NCI-H446 (cell line): ENCODE measurements at regions not wholly inside any gene's neighbourhood (a gene's known extent, or its start where the extent isn't known, plus 50 kb on each side); places are given as distances from the start of the nearest gene placed in this dataset.
"Not testable (repeated sequence)": the region's sequence is repeated elsewhere in the genome, so short reads cannot be mapped to it uniquely, and the experiment has no call there.

Source experiments
- DNase-seq, 2 experiments: peaks; one replicate each; lab custom pipeline; 2025; lab: John Stamatoyannopoulos, UW

DNA sequence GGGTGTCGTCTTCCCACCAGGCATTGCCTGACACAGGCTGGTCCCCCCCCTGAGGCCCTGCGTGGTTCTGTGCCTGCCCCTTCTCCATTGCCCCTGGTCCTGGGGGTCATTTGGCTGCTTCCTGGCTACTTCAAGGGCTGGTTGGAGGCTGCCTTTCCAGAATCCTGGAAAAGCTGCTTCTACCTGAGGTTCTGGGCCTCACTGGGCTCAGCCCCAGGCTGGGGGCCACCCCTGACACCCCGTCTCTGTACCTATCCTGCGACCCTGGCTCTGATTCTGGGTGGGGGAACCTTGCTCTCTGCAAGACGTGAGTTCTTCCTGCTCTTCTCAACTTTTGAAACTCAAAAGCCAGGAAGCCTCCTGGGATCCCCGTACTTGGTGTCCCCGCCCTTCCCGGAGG is 149.3 kb upstream of the PTPN1 start:
- no peak for DNase-seq

GRCh38 chr20:50362177-50362576 is 148.0 kb upstream of the PTPN1 start:
- DNase-seq = not testable (repeated sequence)

DNA sequence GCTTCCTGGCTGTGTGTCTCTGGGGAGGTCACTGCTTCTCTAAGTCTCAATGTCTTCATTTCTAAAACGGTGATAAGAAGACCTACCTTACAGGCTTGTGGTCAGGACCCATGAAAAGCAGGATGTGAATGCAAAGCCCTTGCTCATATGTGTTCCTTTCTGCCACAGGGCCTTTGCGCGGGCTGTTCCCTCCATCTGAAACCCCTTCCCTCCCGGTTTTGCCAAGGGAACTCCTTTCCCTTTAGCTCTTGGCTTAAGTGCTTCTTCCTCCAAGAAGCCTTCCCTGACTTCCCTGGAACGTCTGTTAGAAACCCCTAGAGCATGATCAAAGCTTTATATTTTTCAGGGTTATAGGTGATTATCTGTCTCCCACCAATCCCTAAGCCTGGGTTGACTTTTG is 147.2 kb upstream of the PTPN1 start:
- no peak for DNase-seq

GRCh38 chr20:50363479-50363878 is 146.7 kb upstream of the PTPN1 start:
- no peak for DNase-seq

- DNase-seq = no peak
Measured at GRCh38 chr20:50364542-50364941, 145.6 kb upstream of the PTPN1 start.

DNA sequence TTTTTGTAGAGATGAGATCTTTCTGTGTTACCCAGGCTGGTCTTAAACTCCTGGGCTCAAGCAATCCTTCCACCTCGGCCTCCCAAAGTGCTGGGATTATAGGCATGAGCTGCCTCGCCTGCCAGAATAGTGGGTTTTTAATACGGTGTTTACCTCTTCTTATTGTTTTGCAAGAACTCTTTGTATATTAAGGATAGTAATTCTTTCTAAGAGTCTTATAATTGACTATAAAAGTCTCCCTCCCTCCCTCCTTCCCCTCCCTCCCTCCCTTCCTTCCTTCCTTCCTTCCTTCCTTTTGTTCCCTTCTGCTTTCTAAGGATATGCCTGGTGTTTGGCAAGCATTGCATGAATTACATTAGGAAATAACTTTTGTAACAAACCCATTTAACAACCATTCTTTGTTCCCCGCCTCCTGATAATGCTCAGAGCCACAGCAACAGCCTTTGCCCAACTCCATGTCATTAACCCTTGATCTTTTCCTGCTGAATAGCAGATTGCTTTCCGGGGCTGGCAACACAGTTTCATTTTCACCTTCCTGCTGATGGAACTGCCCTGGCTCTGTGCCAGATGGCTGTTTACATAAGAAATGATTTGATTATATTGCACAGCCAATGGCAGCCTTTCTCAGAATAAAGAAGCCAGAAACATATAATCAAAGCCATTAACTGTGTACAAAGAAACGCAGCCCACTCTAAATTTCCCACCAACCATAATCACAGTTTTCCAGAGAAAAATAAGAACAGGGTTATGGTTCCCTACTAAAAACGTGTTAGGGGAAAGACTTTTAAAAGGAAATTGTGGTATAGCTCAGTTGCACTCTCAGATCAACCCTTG is 143.7 kb upstream of the PTPN1 start:
- peak; percentile 70 to 77 for DNase-seq

GRCh38 chr20:50367104-50367674 is 143.0 kb upstream of the PTPN1 start:
- DNase-seq = no peak

- no peak for DNase-seq
Measured at GRCh38 chr20:50367739-50368375, 142.3 kb upstream of the PTPN1 start.

GRCh38 chr20:50368386-50368785 is 141.8 kb upstream of the PTPN1 start:
- no peak for DNase-seq

GRCh38 chr20:50368813-50369224 is 141.4 kb upstream of the PTPN1 start:
- no peak for DNase-seq

DNA sequence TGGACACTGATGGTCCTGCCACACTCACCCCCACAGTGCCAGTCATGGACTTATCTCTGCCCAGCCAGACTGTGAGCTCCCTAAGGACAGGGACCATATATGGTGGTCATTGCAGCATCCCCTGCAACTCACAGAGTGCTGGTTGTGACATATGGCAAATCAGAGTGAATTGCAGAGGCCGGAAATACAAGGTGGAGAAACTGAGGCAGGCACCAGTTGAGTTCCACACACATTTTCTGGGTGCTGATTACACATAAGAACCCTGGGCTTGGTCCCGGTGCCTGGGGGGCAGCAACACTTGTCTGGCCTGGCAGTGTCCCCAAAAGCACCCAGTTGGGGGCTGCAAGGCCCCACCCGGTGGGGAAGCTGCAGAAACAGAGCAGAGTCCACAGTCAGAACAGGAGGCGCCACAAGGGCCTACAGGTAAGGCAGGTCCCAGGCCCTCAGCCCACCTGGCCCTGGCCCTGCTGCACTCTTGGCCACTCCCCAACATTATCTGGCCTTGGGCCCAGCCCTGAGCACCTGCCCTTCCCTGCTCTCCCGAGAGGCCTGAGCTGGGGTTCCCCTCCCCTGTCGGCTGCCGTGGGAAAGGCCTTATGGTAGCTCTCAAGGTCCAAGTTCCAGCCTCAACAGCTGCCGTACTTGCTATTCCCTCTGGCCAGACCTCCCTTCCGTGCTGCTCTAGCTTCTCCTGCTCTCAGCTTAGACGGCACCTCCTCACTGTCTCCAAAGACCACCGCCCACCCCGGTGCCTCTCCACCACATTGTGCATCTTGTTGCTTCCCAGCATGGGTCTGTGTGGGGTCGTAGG is 140.8 kb upstream of the PTPN1 start:
- peak in 1 of 2 experiments; percentile 23 for DNase-seq

GRCh38 chr20:50370036-50370566 is 140.1 kb upstream of the PTPN1 start:
- no peak for DNase-seq

DNA sequence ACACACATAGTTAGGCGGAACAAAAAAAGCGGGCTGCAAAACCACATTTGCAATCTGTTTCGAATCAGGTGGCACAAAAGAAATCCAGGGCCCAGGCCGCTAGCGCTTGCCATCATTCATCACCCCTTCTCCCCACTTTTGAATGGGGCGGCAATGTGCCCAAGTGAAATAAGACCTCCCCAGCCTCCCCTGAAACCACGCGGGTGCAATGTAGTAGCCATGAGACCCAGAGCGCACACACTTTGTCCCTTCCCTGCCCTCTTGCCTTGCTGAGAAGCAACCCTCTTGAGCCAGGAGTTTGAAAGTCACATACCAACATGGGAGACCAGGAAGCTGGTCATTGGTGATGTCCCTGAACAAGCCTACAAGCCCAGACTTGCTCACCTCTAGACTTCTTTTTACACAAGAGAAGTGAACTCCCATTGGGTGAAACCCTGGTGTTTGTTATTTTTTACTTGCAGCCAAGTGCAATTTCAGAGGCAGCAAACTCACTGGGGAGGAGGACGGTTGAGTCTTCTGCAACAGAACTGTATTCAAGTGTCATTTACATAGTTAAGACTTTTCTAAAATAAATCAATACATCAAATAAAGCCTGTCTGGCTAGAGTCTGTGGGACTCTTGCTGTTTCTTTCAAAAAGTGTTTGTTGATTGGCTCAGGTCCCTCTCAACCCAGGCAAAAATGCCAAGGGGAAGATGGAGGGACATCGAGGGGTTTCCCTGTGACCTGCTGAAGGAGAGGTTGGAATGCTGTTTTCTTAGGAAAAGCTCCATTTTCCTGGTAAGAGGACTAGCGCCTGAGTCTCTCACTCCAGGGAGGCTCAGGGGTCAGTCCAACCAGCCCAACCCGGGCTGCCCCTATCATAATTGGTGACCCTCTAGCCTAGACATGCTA is 138.1 kb upstream of the PTPN1 start:
- DNase-seq = no peak

- DNase-seq = peak in 1 of 2 experiments; percentile 13
Measured at GRCh38 chr20:50372770-50373088, 137.5 kb upstream of the PTPN1 start.

DNA sequence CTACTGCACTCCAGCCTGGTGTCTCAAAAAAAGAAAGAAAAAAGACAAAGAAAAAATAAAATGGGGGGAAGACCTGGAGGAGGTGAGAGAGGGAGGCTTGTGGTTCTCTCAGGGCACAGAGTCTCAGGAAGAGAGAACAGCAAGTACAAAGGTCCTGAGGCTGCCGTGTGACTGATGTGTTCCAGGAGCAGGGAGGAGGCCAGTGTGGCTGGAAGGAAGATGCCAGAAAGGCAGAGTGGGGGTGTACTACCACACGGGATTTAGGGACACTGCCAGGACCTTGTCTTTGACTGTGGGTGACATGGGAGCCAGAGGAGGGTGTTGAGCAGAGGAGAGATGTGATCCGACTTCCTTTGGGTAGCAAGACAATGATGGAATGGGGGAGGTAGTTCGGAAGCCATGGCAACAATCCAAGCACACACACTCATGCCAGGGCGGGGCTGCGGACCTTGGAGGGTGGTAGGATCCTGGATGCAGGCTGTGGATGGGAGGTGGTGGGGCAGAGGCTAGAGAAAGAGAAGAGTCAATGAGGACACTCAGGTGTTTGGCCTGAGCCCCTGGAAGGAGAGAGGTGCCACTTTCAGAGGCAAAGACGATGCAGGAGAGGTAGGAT is 136.4 kb upstream of the PTPN1 start:
- DNase-seq = no peak

DNA sequence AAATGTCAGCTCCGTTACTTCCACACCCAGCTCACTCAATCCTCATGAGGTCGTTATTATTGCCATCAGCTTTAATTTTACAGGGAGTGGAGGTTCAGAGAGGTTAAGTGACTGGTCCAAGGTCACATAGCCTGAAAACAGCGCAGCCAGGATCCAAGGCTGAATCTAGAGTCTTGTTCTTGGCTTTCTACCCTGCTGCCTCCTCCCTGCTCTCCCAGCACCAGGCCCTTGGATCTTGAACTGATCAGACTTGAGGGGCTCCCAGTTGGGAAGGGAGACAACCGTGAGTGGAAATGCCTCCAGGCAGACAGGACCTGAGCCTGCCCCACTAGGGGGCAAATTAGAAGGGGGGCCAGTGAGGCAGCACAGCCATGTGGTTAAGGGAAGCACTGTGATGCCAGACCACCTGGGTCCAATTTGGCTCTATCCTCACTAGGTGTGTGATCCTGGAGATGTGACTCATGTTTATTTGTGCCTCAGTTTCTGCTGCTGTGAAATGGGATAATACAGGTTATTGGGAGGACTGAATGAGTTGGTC is 135.6 kb upstream of the PTPN1 start:
- no peak for DNase-seq

DNA sequence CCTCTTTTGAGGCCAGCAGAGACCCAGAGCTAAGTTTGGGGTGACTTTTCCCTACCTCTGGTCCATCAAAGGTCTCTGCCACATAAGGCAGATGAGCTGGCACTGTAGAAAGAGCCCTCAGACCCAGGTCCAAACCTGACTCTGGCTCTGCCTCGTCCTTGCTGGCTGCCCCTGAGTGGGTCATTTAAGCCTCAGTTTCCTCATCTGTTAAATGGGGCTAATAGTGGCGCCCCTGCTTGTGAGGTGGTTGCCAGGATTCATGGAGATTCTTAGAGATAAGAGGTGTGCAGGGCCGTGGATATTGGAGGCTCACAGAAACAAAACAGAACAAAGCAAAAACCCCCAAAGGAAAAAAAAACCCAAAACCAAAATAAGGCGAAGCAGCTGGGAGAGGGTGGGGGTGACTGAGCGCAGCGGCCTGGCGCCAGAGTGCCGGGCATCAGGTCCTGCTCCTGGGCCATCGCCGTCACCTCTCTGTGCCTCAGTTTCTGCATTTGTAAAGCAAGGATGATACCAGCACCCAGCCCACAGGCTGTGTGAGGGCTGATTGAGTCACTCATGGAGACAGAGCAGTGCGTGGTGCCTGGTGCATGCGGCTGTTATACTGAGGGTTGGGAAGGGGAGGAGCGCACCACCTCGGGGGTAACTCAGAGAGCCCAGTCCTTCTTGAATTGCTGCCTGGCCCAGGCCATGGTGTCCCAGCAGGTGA is 133.8 kb upstream of the PTPN1 start:
- DNase-seq = no peak

GRCh38 chr20:50376888-50377459 is 133.2 kb upstream of the PTPN1 start:
- DNase-seq = no peak
